Muscle of leg (tissue), 3 donors: ENCODE measurements at regions not wholly inside any gene's neighbourhood (a gene's known extent, or its start where the extent isn't known, plus 50 kb on each side); places are given as distances from the start of the nearest gene placed in this dataset.

Experiments used
- DNase-seq: peaks from one replicate; pipeline ENCODE4 v3.0.0; 2013
- H3K27ac ChIP-seq: one replicate; pipeline ENCODE4 v1.5.1; 2013; ENCODE audit warnings: mild to moderate bottlenecking, low read length, control low read depth
- H3K27me3 ChIP-seq: one replicate; pipeline ENCODE4 v1.6.1; 2013; ENCODE audit warnings: low read length; ENCODE audit not compliant: control insufficient read depth, insufficient read depth
- H3K36me3 ChIP-seq: one replicate; pipeline ENCODE4 v1.6.1; 2013; ENCODE audit warnings: low read length; ENCODE audit not compliant: control insufficient read depth, insufficient read depth
- H3K4me1 ChIP-seq: one replicate; pipeline ENCODE4 v1.6.1; 2013; ENCODE audit warnings: low read length; ENCODE audit not compliant: control insufficient read depth, insufficient read depth
- H3K4me3 ChIP-seq: one replicate; pipeline ENCODE4 v1.5.1; 2013; ENCODE audit warnings: low read length, control low read depth
- H3K9me3 ChIP-seq: replicated peaks from 2 replicates; pipeline ENCODE4 v1.6.1; 2013; ENCODE audit warnings: low read depth, low read length; ENCODE audit not compliant: control insufficient read depth
- WGBS: methylation state at CpG from one replicate; pipeline ENCODE4 v1.1.5; 2013; ENCODE audit warnings: missing lambda C conversion rate; ENCODE audit not compliant: insufficient coverage; 5-methylcytosine and 5-hydroxymethylcytosine counted together

DNA sequence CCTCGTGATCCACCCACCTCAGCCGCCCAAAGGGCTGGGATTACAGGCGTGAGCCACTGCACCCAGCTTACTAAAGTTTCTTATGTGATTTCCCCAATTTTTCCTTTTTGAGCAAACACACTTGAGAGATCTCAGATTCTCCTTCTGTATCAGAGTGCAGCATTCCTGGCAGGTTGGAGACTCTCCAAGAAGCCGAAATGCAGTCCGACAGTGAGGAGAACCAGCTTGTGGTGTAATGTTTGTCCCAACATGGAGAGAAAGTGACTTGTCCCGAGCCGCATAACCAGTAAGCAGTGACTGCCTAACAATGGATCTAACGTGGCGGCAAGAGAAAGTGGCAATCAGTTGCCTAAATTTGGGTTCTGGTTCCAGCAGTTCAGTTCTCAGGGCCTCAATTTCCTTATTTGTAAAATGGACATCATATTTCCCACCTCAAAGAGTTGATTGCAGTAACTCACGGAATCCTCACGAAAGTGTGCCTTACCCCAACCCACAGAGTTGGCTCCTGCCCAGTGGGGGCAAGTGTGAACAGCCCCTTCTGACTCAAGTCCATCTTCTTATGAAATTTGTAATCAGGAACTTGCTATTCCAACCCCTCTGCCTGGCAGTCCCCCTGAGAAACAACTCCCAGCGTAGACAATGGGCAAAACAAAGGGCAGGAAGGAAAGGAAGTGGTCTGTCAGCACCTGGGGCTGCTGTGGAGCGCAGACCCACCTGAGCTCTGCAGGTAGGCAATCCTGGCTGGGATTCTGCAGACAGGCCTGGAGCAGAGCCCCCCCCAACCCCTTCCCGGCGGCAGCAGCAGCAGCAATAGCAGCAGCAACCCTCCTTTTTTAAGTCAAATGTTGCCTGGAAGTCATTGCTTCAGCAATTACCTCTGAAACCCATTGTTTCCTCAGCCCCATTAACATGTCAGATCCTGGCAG, 223.6 kb upstream of the POU3F1 start:
- Histone ChIP-seq H3K4me3 (no peak overlapping the region), H3K4me1 (peaks cover 3% of the 10 kb centered on the region), H3K9me3 (no peaks in the 10 kb centered on the region), H3K27me3 (peaks cover 24% of the 10 kb centered on the region), H3K27ac (no peak overlapping the region), H3K36me3 (no peaks in the 10 kb centered on the region)
- no peak for DNase-seq
- WGBS: 51% methylated on average over 11 of the region's 15 CpGs

DNA sequence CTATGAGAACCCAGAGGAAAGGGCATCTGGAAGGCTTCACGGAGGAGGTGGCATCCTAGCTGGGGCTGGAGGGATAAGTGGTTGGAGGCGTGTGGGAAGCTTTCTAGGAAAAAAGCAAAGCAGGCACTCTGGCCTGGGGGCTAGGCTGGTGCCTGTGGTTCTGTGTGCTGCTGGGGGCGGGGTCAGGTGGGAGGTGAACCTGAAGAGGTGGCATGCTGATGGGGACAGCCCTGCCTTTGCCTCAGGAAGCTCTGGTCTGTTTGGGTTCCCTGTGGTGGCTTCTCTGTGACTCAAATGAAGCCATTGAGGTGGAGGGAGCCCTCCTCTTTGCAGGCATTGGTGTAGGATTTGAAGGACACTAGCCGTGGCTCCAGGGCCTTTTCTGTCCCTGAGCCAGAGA, 221.6 kb upstream of the POU3F1 start:
- Histone ChIP-seq H3K9me3 (no peaks in the 10 kb centered on the region), H3K27ac (no peak overlapping the region), H3K4me1 (no peaks in the 10 kb centered on the region), H3K4me3 (no peak overlapping the region), H3K27me3 (peaks cover 25% of the 10 kb centered on the region), H3K36me3 (no peaks in the 10 kb centered on the region)
- no peak for DNase-seq
- WGBS: 63% methylated on average over 3 of the region's 4 CpGs

DNA sequence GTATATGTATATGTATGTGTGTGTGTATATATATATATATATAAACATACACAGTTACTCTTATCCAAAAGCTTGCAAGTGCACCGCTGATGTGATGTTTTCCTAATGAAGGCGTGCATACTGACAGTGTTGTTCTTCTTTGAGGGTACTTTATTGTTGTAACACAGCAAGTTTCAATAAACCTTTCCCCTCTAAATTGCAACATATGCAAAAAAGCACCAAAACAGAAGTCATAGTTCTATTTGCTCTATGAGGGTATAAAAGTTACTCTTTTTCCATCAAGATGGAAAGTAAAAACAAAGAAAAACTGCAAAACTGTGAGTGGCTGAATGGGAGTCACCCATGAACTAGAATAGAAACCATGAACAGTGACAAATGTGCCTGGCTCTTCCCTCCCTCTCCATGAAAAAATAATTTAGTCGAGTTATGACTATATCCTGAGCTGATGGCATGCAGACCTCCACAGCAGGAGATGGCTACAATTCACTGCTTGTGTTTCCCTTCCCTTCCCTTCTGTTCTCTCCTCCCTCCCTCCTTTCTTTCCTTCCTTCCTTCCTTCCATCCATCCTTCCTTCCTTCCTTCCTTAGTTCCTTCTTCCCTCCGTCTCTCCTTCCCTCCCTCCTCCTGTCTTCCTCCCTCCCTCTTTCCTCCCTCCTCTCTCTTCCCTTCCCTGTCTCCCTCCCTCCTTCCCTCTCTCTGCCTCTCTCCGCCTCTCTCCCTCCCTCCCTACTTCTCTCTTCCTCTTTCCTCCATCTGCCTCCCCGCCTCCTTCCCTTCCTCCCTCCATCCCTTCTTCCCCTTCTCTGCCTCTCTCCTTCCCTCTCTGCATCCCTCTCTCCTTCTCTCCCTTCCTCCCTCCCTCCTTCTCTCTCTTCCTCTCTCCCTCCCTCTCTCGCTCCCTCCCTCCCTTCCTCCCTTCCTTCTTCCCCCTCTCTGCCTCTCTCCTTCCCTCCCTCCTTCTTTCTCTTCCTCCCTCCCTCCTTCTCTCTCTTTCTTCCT, 220.7 kb upstream of the POU3F1 start:
- DNase-seq: no peak
- Histone ChIP-seq H3K9me3 (no peaks in the 10 kb centered on the region), H3K4me1 (no peaks in the 10 kb centered on the region), H3K27ac (no peak overlapping the region), H3K36me3 (no peaks in the 10 kb centered on the region), H3K27me3 (peaks cover 25% of the 10 kb centered on the region), H3K4me3 (no peak overlapping the region)
- 45% methylated on average over 5 of the region's 7 CpGs for WGBS

DNA sequence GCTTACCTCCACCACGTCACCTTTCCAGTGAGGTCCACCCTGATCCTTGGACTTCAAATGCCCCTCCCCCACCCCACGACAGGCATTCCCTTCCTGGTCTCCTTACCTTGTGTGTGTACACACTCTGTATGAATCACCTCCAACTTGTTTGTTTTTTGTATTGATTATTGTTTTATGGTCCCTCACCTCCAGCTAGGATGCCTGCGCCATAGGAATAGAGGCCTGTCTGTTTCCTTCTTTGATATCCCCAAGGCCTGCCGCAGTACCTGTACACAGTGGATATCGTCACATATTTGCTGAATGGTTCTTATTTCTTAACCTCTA, 219.6 kb upstream of the POU3F1 start:
- 78% methylated on average over 1 of the region's 5 CpGs for WGBS
- Histone ChIP-seq H3K9me3 (no peaks in the 10 kb centered on the region), H3K4me1 (no peaks in the 10 kb centered on the region), H3K36me3 (no peaks in the 10 kb centered on the region), H3K4me3 (no peak overlapping the region), H3K27me3 (peaks cover 23% of the 10 kb centered on the region), H3K27ac (no peak overlapping the region)
- no peak for DNase-seq

DNA sequence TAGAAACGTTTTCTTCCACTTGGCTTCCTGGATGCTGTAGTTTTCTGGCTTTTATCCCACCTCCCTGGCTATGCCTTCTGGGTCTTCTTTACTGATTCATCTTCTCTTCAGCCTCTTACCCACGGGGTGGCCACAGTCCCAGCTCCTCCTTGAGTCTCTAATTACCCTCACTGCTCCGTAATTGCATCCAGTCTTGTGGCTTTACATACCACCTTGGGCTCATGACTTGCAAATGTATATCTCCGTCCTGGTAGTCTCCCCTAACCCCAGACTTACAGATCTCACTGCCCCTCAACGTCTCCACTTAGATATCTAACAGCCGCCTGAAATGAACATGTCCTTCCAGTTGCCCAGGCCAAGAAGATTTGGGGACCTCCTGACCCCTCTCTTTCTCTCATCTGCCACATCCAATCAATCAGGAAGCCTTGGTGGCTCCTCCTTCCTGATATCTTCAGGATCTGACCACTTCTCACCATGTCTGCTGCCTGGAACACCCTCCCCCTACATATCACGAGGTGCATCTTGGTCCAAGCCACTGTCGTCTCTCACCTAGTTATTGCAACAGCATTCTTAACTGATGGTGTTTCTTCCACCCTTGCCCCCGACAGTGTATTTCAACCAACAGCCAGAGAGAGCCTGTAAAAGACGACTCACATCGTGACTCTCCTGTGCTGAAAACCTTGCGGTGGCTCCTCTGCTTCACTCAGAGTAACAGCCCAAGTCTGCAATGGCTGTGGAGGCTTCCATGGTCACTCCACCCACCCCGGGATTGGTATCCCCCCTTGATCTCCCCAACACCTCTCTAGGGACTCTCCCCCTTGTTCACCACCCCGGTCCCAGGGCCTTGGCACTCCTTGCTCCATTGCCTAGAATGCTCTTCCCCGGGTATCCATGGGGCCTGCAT, 219.0 kb upstream of the POU3F1 start:
- H3K4me1 ChIP-seq: no peaks in the 10 kb centered on the region
- DNase-seq: no peak
- H3K9me3 ChIP-seq: no peaks in the 10 kb centered on the region
- H3K4me3 ChIP-seq: no peak overlapping the region
- peaks cover 18% of the 10 kb centered on the region for H3K27me3 ChIP-seq
- 76% methylated on average over 15 of the region's 15 CpGs for WGBS
- no peak overlapping the region for H3K27ac ChIP-seq
- H3K36me3 ChIP-seq: no peaks in the 10 kb centered on the region

DNA sequence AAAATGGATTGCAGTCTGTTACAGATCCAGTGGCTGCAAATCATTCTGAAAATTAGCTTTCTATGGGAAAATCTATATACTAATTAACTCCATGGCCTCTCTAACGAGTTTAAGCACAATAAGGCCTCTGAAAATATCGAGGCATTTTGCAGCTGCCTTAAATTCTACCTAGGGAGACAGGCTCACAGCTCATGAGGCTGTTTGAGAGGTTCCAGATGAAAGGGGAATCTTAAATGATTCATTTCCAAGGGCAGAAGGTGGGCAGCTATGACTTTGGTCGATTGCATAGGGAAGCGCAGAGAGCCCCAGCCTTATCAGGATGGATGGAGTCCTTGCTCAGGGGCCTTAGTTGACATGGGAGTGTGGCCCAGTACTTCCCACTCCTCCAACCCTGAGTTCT, 216.8 kb upstream of the POU3F1 start:
- no peaks in the 10 kb centered on the region for H3K4me1 ChIP-seq
- 53% methylated on average over 2 of the region's 4 CpGs for WGBS
- H3K27me3 ChIP-seq: peaks cover 13% of the 10 kb centered on the region
- H3K27ac ChIP-seq: no peak overlapping the region
- H3K4me3 ChIP-seq: no peak overlapping the region
- H3K36me3 ChIP-seq: no peaks in the 10 kb centered on the region
- no peak for DNase-seq
- peaks cover 2% of the 10 kb centered on the region for H3K9me3 ChIP-seq

DNA sequence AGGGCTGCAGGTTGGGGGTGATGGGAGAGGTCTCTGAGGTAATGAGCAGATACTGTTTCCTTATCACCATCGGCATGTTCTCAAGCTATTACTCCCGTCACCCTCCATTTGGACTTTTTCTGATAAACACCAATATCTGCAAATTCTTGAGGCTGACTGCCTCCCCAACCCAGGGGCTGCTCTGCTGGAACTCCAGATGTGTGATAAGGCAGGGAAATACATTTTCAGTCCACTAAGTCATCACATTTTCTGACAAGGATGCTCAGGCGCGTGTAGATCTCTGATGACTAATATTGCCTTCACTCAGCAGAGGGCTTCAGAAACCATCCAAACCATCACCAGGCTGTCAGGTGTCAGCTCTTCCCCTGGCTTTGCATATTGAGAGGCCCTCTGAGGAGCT, 215.0 kb upstream of the POU3F1 start:
- no peaks in the 10 kb centered on the region for H3K36me3 ChIP-seq

DNA sequence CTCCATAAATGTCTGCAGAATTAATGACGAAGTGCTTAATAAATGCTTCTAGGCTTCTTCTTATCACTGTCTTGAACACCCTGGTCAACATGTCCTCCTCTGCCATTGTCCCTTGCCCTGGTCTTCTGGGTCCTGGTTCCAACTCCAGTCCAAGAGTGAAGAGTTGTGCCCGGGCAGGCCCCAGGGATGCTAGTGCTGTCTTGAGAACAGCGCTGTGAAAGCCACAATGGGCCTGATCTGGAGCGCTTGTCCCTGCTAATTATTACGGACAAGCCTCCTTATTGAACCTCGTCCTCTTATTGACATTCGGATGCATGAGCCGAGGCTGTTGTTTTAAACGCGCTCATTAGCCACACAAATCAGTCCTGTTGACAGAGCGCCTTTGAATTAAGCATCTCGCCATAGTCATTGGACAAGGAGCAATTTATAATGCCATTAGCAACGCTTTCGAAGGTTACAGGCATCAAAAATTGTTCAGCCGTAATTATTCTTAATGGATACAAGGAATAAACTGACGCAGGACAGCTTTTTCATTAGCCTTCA, 211.6 kb upstream of the POU3F1 start:
- DNase-seq: no peak
- Histone ChIP-seq H3K27me3 (peaks cover 27% of the 10 kb centered on the region), H3K36me3 (no peaks in the 10 kb centered on the region), H3K4me3 (no peak overlapping the region), H3K4me1 (no peaks in the 10 kb centered on the region), H3K27ac (no peak overlapping the region), H3K9me3 (peaks cover 2% of the 10 kb centered on the region)
- WGBS: 67% methylated on average over 16 of the region's 16 CpGs

More for the DNA sequence above, 215.0 kb upstream of the POU3F1 start:
- peaks cover 26% of the 10 kb centered on the region for H3K27me3 ChIP-seq
- H3K4me3 ChIP-seq: no peak overlapping the region
- H3K9me3 ChIP-seq: peaks cover 2% of the 10 kb centered on the region
- no peaks in the 10 kb centered on the region for H3K4me1 ChIP-seq
- no peak overlapping the region for H3K27ac ChIP-seq
- DNase-seq: no peak
- 79% methylated on average over 2 of the region's 4 CpGs for WGBS

DNA sequence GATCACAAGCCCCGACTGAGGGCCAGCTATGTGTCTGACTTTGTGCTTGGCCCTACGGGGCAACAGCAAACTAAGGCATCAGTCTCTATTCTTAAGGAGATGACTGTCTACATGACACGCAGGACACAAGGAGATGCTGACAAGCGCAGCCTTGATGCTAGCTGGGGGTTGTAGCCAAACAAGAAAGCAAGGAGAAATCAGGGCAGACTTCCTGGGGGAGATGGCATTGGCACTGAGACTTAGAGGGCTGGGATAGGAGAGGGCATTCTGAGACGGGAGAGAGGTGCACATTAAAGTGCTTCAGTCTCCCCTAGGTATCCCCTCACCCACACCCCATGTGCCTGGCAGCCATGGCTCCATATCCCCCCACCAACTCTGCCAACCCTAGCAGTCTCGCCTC, 210.8 kb upstream of the POU3F1 start:
- no peak overlapping the region for H3K4me3 ChIP-seq
- H3K4me1 ChIP-seq: no peaks in the 10 kb centered on the region
- no peak overlapping the region for H3K27ac ChIP-seq
- 67% methylated on average over 6 of the region's 6 CpGs for WGBS
- H3K9me3 ChIP-seq: peaks cover 2% of the 10 kb centered on the region
- peaks cover 27% of the 10 kb centered on the region for H3K27me3 ChIP-seq
- DNase-seq: no peak
- H3K36me3 ChIP-seq: no peaks in the 10 kb centered on the region
